Glomerular visceral epithelial cell (primary cell): ENCODE measurements at regions not wholly inside any gene's neighbourhood (a gene's known extent, or its start where the extent isn't known, plus 50 kb on each side); places are given as distances from the start of the nearest gene placed in this dataset.
A peak's percentile ranks its signal among the peaks of the same experiment; 100 is the strongest.

ENCODE experiments used
- DNase-seq: peaks from one replicate; pipeline ENCODE4 v3.0.0-alpha.2; 2016; ENCODE audit errors: extremely low spot score

DNA sequence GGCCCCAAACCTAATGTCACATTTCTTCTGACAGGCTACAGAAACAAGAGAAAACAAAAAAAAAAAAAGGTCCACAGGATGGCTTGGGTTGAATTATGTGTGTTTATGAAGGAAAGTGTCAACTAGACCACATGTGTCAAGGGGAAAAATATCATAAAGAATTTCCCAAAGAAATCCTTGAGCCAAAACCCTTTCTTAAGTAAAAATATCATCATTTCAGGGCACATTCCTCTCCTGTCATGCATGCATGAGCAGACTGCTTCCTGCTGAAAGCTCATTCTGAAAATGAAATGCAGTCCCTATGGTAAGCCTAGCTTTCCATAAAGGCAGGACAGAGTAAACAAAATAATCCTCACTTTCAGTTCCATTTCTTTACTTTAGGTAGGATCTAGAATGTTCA lies 85.7 kb upstream of the RBBP8 start:
- peak; percentile 67 for DNase-seq

- no peak for DNase-seq
Observed at GRCh38 chr18:22847867-22848451, 85.2 kb upstream of the RBBP8 start.

GRCh38 chr18:22848615-22849014 lies 84.5 kb upstream of the RBBP8 start:
- peak; percentile 55 for DNase-seq

DNA sequence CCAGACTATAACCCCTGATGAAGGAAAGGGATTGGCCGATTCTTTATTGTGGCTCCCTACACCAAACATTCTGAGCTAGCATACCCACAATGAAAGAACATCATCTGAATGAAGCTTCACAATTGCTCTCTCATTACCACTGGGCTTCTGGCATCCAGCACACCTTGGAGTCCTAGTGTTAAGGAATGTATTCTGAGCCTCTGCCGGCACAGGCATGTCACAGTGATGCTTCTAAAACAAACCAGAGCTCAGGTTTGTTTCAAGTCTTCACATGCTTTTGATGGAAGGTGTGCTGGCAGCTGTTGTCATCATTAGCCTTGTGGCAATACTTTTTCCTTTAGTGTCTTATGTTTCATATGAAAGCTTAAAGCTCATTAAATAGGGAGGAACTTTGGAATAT lies 76.3 kb upstream of the RBBP8 start:
- DNase-seq: no peak

DNA sequence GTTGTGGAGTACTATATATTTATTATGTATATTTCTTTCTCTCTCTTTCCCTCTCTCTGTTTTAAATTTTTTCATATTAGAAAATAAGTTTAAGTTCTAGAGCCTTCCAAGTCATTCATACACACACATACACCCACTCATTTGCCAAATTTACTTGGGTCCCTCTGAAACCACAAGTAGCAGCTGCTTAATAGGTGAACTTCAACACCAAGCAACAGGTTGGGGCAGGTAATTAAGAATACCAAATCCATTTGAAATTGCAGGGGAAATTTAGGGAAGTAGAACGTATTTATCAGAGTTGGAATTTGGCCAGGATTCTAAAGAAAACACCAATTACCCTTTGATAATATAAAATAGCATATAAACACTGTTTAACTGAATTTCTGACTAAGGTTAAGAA lies 75.0 kb upstream of the RBBP8 start:
- DNase-seq: no peak

DNA sequence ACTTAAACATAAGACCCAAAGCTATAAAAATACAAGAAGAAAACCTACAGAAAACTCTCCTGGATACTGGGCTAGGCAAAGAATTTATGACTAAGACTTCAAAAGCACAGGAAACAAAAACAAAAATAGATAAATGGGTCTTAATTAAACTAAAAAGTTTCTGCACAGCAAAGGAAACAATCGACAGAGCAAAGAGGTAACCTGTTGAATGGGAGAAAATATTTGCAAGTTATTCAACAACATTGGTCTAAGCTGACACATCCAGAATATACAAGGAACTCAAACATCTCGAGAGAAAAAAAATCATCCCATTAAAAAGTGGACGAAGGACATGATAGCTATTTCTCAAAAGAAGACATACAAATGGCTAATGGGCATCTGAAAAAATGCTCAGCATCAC lies 72.3 kb upstream of the RBBP8 start:
- DNase-seq: no peak

DNA sequence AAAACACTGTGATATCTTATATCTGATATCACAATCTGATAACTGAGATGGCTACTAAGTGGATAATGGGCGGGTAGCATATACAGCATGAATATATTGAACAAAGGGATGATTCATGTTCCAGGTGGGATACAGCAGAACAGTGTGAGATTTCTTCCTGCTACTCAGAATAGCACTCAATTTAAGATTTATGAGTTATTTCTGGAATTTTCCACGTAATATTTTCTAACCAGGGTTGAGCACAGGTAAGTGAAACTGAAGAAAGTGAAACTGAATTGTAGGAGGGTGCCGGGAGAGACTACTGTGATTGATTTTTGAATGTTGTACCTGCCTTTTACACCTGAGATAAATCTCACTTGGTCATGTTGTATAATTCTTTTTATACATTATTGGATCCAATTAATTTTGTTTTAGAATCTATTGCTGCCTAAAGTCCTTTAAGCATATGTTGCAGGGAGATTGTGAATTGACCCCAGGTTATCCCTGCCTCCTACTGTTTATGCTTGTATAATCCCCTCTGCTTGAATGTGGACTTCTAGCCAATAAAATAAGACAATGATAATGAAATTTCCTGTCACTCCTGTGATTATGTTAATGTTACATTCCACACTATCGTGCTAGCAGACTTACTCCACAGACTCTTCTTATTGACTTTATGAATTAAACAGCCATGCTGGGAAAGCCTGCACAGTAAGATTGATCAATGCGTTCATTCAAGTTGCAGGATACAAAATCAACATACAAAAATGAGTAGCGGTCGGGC lies 67.6 kb upstream of the RBBP8 start:
- no peak for DNase-seq

- no peak for DNase-seq
Observed at GRCh38 chr18:22868831-22869230, 64.3 kb upstream of the RBBP8 start.

DNA sequence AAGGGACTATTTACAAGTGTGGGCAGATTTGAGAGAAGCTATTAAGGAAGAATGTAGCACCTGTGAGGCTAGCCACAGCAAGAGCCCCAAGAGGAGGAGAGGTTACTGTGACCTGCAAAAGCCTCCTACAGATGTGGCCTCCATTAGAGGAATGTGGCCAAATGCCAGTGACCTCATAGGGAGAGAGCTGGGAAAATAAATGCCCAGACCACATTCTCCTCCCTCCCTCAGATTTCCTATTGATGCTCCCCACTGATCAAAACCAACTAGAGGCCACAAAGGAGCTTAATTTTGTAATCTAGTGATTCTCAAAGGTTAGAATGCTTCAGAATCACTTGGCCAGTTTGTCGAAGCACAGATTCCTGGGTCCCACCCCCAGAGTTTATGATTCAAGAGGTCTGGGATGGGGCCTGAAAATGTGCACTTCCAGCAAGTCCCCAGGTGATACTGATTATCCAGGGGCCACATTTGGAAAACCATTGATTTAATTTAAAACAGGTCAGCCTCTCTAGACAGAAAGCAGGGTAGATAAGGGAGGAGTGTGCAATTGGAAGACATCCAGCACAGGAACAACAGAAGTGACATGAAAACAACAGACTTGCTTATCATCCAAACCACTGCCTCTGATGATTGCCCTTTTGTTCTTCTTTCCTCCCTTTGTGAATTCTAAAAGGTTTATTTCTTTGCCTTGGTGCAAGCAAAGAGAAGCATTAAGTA lies 61.2 kb upstream of the RBBP8 start:
- DNase-seq: peak; percentile 85

GRCh38 chr18:22872900-22873537 lies 60.1 kb upstream of the RBBP8 start:
- peak; percentile 6 for DNase-seq

DNA sequence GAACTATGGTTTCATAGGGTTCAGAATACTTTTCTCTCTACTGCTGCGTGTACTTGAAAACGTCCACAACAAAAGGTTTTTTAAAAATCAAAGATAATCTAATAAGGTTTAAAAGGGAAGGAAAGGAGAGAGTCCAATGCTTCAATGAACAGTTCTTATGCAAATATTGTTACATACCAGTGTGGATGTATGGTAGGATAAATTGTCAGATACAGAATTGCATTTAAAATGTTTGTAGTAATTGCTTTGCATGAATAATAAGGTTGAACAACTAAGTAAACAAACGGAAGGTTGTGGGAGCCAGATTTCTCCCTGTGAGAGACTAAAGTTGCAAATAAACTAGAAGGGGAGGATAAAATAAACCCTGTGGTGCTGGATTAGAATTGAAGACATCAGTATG lies 53.8 kb upstream of the RBBP8 start:
- DNase-seq: no peak

DNA sequence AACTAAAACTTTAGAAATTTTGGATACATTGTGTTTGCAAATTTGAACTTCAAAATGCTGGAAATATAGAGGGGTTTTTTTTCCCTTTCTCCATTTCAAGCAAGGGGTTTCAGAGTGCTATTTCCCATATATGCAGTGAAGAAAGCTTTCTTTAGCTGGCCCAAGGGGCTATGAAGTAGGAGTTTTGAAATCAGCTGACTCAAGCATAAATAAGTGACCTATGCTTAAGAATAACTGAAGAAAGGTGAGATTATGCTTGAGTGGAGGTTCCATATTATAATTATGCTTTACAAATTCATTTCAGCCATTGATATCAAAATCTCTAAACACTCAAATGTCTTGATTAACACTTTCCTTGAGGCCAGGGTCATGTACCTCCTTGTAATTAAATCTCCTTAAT lies 51.0 kb upstream of the RBBP8 start:
- DNase-seq: no peak

DNA sequence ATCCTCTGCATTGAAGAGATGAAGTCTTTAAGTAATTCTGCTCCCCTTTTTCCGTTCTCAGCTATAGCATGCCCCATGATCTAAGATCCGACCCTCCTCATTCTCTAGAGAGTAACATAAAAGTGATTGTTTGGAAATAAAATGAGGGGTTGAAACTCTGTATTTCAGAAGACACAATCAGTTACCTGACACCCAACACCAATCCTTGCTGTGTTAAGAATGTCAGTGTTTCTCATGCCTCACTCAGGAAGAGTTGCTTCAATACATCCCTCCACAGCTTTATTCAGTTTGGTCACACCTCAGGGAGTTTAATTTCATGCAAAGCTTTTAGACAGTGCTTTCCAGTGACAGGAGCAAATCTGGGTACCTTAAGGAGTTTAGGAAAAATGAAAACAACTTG lies 49.9 kb upstream of the RBBP8 start:
- DNase-seq: no peak
